HG02870 (cell line): ENCODE measurements at regions not wholly inside any gene's neighbourhood (a gene's known extent, or its start where the extent isn't known, plus 50 kb on each side); places are given as distances from the start of the nearest gene placed in this dataset.

ENCODE experiments used
- ATAC-seq: cut with Tn5 transposase; IDR thresholded peaks from one replicate; pipeline ENCODE4 v1.9.1; 2021; ENCODE audit warnings: mild to moderate bottlenecking, moderate library complexity; ENCODE audit not compliant: unreplicated experiment

- ATAC-seq = no peak
These were observed 366.2 kb downstream of the WDR11 start for GRCh38 chr10:121217331-121217730.

GRCh38 chr10:121221072-121221471, 369.9 kb downstream of the WDR11 start:
- ATAC-seq = no peak

- ATAC-seq = no peak
These were observed 370.8 kb downstream of the WDR11 start for GRCh38 chr10:121221991-121222390.

GRCh38 chr10:121222842-121223241, 371.7 kb downstream of the WDR11 start:
- no peak for ATAC-seq

GRCh38 chr10:121231079-121231478, 367.2 kb downstream of the FGFR2 start:
- ATAC-seq = no peak

GRCh38 chr10:121232494-121232893, 365.8 kb downstream of the FGFR2 start:
- no peak for ATAC-seq

- ATAC-seq = no peak
These were observed 362.6 kb downstream of the FGFR2 start for GRCh38 chr10:121235692-121236091.

GRCh38 chr10:121236621-121237020, 361.6 kb downstream of the FGFR2 start:
- ATAC-seq = no peak

GRCh38 chr10:121237718-121238117, 360.5 kb downstream of the FGFR2 start:
- ATAC-seq = no peak

GRCh38 chr10:121240011-121240410, 358.2 kb downstream of the FGFR2 start:
- no peak for ATAC-seq

GRCh38 chr10:121240556-121240955, 357.7 kb downstream of the FGFR2 start:
- no peak for ATAC-seq

GRCh38 chr10:121241337-121241736, 356.9 kb downstream of the FGFR2 start:
- no peak for ATAC-seq

- ATAC-seq = no peak
These were observed 355.3 kb downstream of the FGFR2 start for GRCh38 chr10:121242741-121243608.

- ATAC-seq = no peak
These were observed 354.5 kb downstream of the FGFR2 start for GRCh38 chr10:121243609-121244241.

GRCh38 chr10:121244818-121245217, 353.4 kb downstream of the FGFR2 start:
- ATAC-seq = no peak

GRCh38 chr10:121245754-121246153, 352.5 kb downstream of the FGFR2 start:
- no peak for ATAC-seq

- ATAC-seq = no peak
These were observed 350.0 kb downstream of the FGFR2 start for GRCh38 chr10:121248266-121248665.

- ATAC-seq = no peak
These were observed 347.1 kb downstream of the FGFR2 start for GRCh38 chr10:121250995-121251764.

GRCh38 chr10:121252756-121253155, 345.5 kb downstream of the FGFR2 start:
- ATAC-seq = no peak

- ATAC-seq = no peak
These were observed 337.9 kb downstream of the FGFR2 start for GRCh38 chr10:121260377-121260776.

- no peak for ATAC-seq
These were observed 336.6 kb downstream of the FGFR2 start for GRCh38 chr10:121261665-121262064.
